ENCODE measurements at regions not wholly inside any gene's neighbourhood (a gene's known extent, or its start where the extent isn't known, plus 50 kb on each side); places are given as distances from the start of the nearest gene placed in this dataset.
A peak's percentile ranks its signal among the peaks of the same experiment; 100 is the strongest.
"Not testable (repeated sequence)": the region's sequence is repeated elsewhere in the genome, so short reads cannot be mapped to it uniquely, and the experiment has no call there.

- not testable (repeated sequence) for FAIRE-seq
These were observed 102.0 kb upstream of the PLEKHM1 start for GRCh38 chr17:45592433-45592923.

GRCh38 chr17:45596347-45596746 is 105.8 kb upstream of the PLEKHM1 start:
- not testable (repeated sequence) for FAIRE-seq

- FAIRE-seq: not testable (repeated sequence)
These were observed 109.8 kb upstream of the PLEKHM1 start for GRCh38 chr17:45600052-45601012.

- not testable (repeated sequence) for FAIRE-seq
These were observed 110.5 kb upstream of the PLEKHM1 start for GRCh38 chr17:45601013-45601412.

GRCh38 chr17:45601605-45602539 is 111.4 kb upstream of the PLEKHM1 start:
- FAIRE-seq: not testable (repeated sequence)

GRCh38 chr17:45605751-45606150 is 115.2 kb upstream of the PLEKHM1 start:
- FAIRE-seq: not testable (repeated sequence)

GRCh38 chr17:45619984-45620405 is 129.5 kb upstream of the PLEKHM1 start:
- peak; percentile 43 for FAIRE-seq

GRCh38 chr17:45620468-45620867 is 129.9 kb upstream of the PLEKHM1 start:
- not testable (repeated sequence) for FAIRE-seq

- not testable (repeated sequence) for FAIRE-seq
These were observed 130.6 kb upstream of the PLEKHM1 start for GRCh38 chr17:45621087-45621486.

- FAIRE-seq: not testable (repeated sequence)
These were observed 131.8 kb upstream of the PLEKHM1 start for GRCh38 chr17:45622295-45622694.

- no peak for FAIRE-seq
These were observed 137.5 kb upstream of the PLEKHM1 start for GRCh38 chr17:45628019-45628418.

GRCh38 chr17:45631941-45632340 is 141.4 kb upstream of the PLEKHM1 start:
- FAIRE-seq: no peak

GRCh38 chr17:45639297-45639849 is 144.7 kb upstream of the CRHR1 start:
- FAIRE-seq: no peak

- no peak for FAIRE-seq
These were observed 143.8 kb upstream of the CRHR1 start for GRCh38 chr17:45640141-45640850.

- FAIRE-seq: no peak
These were observed 142.6 kb upstream of the CRHR1 start for GRCh38 chr17:45641541-45641940.

- no peak for FAIRE-seq
These were observed 140.5 kb upstream of the CRHR1 start for GRCh38 chr17:45643591-45643990.

- FAIRE-seq: not testable (repeated sequence)
These were observed 139.5 kb upstream of the CRHR1 start for GRCh38 chr17:45644637-45645036.

GRCh38 chr17:45645330-45645729 is 138.8 kb upstream of the CRHR1 start:
- FAIRE-seq: no peak

GRCh38 chr17:45646288-45646988 is 137.7 kb upstream of the CRHR1 start:
- no peak for FAIRE-seq

GRCh38 chr17:45648642-45649041 is 135.5 kb upstream of the CRHR1 start:
- FAIRE-seq: no peak

- no peak for FAIRE-seq
These were observed 134.3 kb upstream of the CRHR1 start for GRCh38 chr17:45649796-45650195.

All from TTC549 (cell line).